SU-DHL-6 (cell line): ENCODE measurements at regions not wholly inside any gene's neighbourhood (a gene's known extent, or its start where the extent isn't known, plus 50 kb on each side); places are given as distances from the start of the nearest gene placed in this dataset.

ENCODE experiments used
- H2AFZ ChIP-seq: fragments of 200-600 bp; sonication (generic); 2 replicates; pipeline ENCODE4 v1.6.1; 2014; ENCODE audit warnings: low read depth, mild to moderate bottlenecking, moderate library complexity, mixed read lengths, antibody characterized with exemption, low read length; ENCODE audit not compliant: severe bottlenecking
- H3F3A ChIP-seq: fragments of 200-600 bp; shearing (Covaris generic); 2 replicates; pipeline ENCODE4 v1.6.0; 2016; ENCODE audit warnings: antibody characterized with exemption, mild to moderate bottlenecking; ENCODE audit not compliant: insufficient read depth
- H3K27ac ChIP-seq: fragments of 200-600 bp; sonication (generic); 2 replicates; pipeline ENCODE4 v1.5.1; 2016; ENCODE audit warnings: low read depth, mild to moderate bottlenecking, low read length, moderate library complexity, mixed read lengths
- H3K27me3 ChIP-seq: fragments of 200-600 bp; sonication (generic), shearing (Covaris generic); 2 replicates; pipeline ENCODE4 v1.6.0; 2014; ENCODE audit warnings: mild to moderate bottlenecking, low read length
- H3K36me3 ChIP-seq: fragments of 200-600 bp; sonication (generic); 2 replicates; pipeline ENCODE4 v1.6.1; 2014; ENCODE audit warnings: mild to moderate bottlenecking, low read length, mixed read lengths
- H3K4me2 ChIP-seq: fragments of 300-600, 200-600 bp; shearing (Covaris generic), sonication (generic); 2 replicates; pipeline ENCODE4 v1.6.0; 2014; ENCODE audit warnings: low read length, low read depth, mild to moderate bottlenecking; ENCODE audit not compliant: poor library complexity, severe bottlenecking
- H3K4me3 ChIP-seq: fragments of 200-600 bp; sonication (generic); 2 replicates; pipeline ENCODE4 v1.5.1; 2014; ENCODE audit warnings: antibody characterized with exemption, low read length, mild to moderate bottlenecking, mixed read lengths; ENCODE audit not compliant: insufficient read depth, poor library complexity, severe bottlenecking
- H3K79me2 ChIP-seq: fragments of 200-600 bp; sonication (generic); 2 replicates; pipeline ENCODE4 v1.6.1; 2014; ENCODE audit warnings: mild to moderate bottlenecking, low read length, moderate library complexity; ENCODE audit not compliant: insufficient read depth
- H3K9ac ChIP-seq: fragments of 200-600 bp; sonication (generic); 2 replicates; pipeline ENCODE4 v1.7.0; 2014; ENCODE audit warnings: mild to moderate bottlenecking, low read length
- H3K9me2 ChIP-seq: fragments of 200-600 bp; sonication (generic); replicated peaks from 2 replicates; pipeline ENCODE4 v1.6.1; 2014; ENCODE audit warnings: low read length; ENCODE audit not compliant: insufficient read depth
- H3K9me3 ChIP-seq: fragments of 200-600 bp; sonication (generic); 2 replicates; pipeline ENCODE4 v1.6.1; 2014; ENCODE audit warnings: low read length, mixed read lengths; ENCODE audit not compliant: insufficient read depth
- H4K20me1 ChIP-seq: fragments of 200-600 bp; sonication (generic); 2 replicates; pipeline ENCODE4 v1.6.1; 2014; ENCODE audit warnings: low read depth, mild to moderate bottlenecking, antibody characterized with exemption, low read length, moderate library complexity, mixed read lengths
- EZH2phosphoT487 ChIP-seq: fragments of 200-600 bp; sonication (generic), shearing (Covaris generic); conservative IDR thresholded peaks from 2 replicates; pipeline ENCODE4 v1.6.1; 2018; ENCODE audit warnings: mild to moderate bottlenecking, antibody characterized with exemption, low read length, moderate library complexity, mixed read lengths
- TF ChIP-seq, protein P1 (sequence below): fragments of 200-600 bp; sonication (generic); IDR thresholded peaks from one replicate; pipeline ENCODE4 v1.5.1; 2017; ENCODE audit warnings: antibody characterized with exemption, mild to moderate bottlenecking, low read length, moderate library complexity; ENCODE audit not compliant: insufficient read depth, poor library complexity, severe bottlenecking

DNA sequence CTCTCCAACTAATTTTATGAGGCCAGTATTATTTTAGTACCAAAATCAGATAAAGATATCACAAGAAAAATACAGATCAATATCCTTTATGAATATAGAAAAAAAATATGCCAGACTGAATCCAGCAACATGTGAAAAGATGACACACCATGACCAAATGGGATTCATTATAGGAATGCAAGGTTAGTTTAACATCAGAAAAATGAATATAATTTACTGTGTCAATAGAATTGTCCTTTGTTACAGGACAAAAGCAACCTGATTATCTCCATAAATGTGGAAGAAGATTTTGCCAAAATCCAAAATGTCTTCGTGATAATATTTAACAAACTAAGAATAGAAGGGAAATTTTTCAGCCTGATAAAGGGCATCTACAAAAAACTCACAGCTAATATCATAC is 66.4 kb upstream of the DAB2 start:
- Histone ChIP-seq H3K36me3 (no peaks in the 10 kb centered on the region), H3K9me3 (no peaks in the 10 kb centered on the region), H3K4me3 (no peak overlapping the region), H3K27me3 (no peaks in the 10 kb centered on the region), H3K27ac (no peak overlapping the region), H3K9ac (no peak overlapping the region), H2AFZ (no peak overlapping the region), H3K9me2 (no peaks in the 10 kb centered on the region), H3K4me2 (no peak overlapping the region), H4K20me1 (no peaks in the 10 kb centered on the region), H3F3A (no peaks in the 10 kb centered on the region), H3K79me2 (no peaks in the 10 kb centered on the region)
- TF ChIP-seq, protein P1, sequence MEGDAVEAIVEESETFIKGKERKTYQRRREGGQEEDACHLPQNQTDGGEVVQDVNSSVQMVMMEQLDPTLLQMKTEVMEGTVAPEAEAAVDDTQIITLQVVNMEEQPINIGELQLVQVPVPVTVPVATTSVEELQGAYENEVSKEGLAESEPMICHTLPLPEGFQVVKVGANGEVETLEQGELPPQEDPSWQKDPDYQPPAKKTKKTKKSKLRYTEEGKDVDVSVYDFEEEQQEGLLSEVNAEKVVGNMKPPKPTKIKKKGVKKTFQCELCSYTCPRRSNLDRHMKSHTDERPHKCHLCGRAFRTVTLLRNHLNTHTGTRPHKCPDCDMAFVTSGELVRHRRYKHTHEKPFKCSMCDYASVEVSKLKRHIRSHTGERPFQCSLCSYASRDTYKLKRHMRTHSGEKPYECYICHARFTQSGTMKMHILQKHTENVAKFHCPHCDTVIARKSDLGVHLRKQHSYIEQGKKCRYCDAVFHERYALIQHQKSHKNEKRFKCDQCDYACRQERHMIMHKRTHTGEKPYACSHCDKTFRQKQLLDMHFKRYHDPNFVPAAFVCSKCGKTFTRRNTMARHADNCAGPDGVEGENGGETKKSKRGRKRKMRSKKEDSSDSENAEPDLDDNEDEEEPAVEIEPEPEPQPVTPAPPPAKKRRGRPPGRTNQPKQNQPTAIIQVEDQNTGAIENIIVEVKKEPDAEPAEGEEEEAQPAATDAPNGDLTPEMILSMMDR = no peak
- TF ChIP-seq EZH2phosphoT487 = no peak

DNA sequence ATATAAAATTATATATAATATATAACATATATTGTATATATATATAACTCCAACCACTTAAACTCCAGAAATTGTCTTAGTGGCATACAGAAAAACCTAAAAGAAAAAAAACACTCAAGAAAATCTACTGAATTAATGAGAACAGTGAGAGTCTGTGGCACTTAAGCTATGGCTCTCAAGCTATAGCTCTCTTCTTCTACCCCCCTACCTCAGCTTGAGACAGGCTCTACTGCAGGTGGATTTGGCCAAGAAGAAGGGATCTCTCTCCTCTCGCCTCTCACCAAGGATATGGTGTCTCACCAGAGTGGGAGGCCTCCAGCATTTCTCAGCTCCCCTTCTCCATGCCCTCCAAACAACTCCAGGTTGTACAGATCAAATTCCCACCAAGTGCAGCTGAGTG is 64.5 kb upstream of the DAB2 start:
- no peaks in the 10 kb centered on the region for H3K9me2 ChIP-seq
- H4K20me1 ChIP-seq = no peaks in the 10 kb centered on the region
- TF ChIP-seq, protein P1 = no peak
- TF ChIP-seq EZH2phosphoT487 = no peak
- no peak overlapping the region for H3K4me2 ChIP-seq
- no peak overlapping the region for H3K27ac ChIP-seq
- H3K9me3 ChIP-seq = no peaks in the 10 kb centered on the region
- no peak overlapping the region for H3K4me3 ChIP-seq
- no peaks in the 10 kb centered on the region for H3F3A ChIP-seq
- H3K36me3 ChIP-seq = no peaks in the 10 kb centered on the region
- H3K9ac ChIP-seq = no peak overlapping the region
- no peak overlapping the region for H2AFZ ChIP-seq
- H3K79me2 ChIP-seq = no peaks in the 10 kb centered on the region
- H3K27me3 ChIP-seq = no peaks in the 10 kb centered on the region

DNA sequence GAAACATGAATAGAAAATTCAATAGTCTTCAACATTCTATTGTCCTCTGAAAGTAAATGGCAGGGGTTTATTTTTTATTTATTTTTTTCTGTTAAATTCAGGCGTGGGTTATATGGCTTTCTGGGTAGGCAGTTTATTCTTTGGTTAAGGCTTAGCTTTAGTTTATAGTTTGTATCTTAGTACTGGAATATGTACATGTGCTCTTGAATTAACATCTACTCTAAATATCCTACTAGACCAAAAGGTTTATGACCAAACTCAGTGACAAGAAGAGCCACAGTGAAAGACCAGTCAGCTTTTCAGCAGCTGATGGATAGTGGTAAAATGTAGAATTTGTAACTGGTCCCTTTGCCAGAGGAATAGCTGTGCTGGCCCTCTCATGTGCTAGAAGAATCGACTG is 62.0 kb upstream of the DAB2 start:
- TF ChIP-seq EZH2phosphoT487 = no peak
- TF ChIP-seq, protein P1 = no peak
- no peaks in the 10 kb centered on the region for H4K20me1 ChIP-seq
- no peak overlapping the region for H3K4me2 ChIP-seq
- H3K4me3 ChIP-seq = no peak overlapping the region
- no peaks in the 10 kb centered on the region for H3K36me3 ChIP-seq
- H3F3A ChIP-seq = no peaks in the 10 kb centered on the region
- no peaks in the 10 kb centered on the region for H3K27me3 ChIP-seq
- H3K9me2 ChIP-seq = no peaks in the 10 kb centered on the region
- H3K9ac ChIP-seq = no peak overlapping the region
- no peaks in the 10 kb centered on the region for H3K9me3 ChIP-seq
- H3K79me2 ChIP-seq = no peaks in the 10 kb centered on the region
- H3K27ac ChIP-seq = no peak overlapping the region
- H2AFZ ChIP-seq = no peak overlapping the region

DNA sequence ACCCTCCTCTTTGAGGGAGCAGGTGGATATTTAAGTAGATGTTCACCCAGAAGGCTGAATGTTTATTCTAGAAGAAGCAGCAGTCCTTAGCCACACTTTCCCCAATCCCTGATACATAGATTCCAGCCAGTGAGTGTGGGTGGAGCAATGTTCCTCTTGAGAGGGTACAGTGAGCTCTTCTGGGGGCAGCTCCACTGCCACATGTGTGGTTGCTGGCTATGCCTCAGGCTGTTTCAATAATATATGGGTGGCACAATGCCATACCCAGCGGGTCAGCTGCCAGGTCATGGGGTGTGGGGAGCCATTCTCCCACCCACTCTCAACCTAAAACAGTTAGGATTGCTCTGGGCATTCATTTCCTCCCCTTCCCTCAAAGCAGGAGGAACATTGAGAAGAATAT is 61.6 kb upstream of the DAB2 start:
- Histone ChIP-seq H3K36me3 (no peaks in the 10 kb centered on the region), H3K27ac (no peak overlapping the region), H3K9ac (no peak overlapping the region), H2AFZ (no peak overlapping the region), H3K9me2 (no peaks in the 10 kb centered on the region), H3K9me3 (no peaks in the 10 kb centered on the region), H3K79me2 (no peaks in the 10 kb centered on the region), H4K20me1 (no peaks in the 10 kb centered on the region), H3K4me2 (no peak overlapping the region), H3K4me3 (no peak overlapping the region), H3F3A (no peaks in the 10 kb centered on the region), H3K27me3 (no peaks in the 10 kb centered on the region)
- TF ChIP-seq, protein P1 = no peak
- TF ChIP-seq EZH2phosphoT487 = no peak
